HL-60 (cell line): ENCODE measurements at regions not wholly inside any gene's neighbourhood (a gene's known extent, or its start where the extent isn't known, plus 50 kb on each side); places are given as distances from the start of the nearest gene placed in this dataset.

Experiments
- CTCF ChIP-seq: IDR thresholded peaks from one replicate; pipeline ENCODE4 v1.5.1; 2011; ENCODE audit warnings: low read length, control low read depth, inconsistent platforms; ENCODE audit not compliant: insufficient read depth
- GABPA ChIP-seq: IDR thresholded peaks from 2 replicates; pipeline ENCODE4 v1.6.1; 2012; ENCODE audit warnings: low read depth
- POLR2AphosphoS5 ChIP-seq: IDR thresholded peaks from 2 replicates; pipeline ENCODE4 v1.6.1; 2012; ENCODE audit warnings: low read depth

- no peak for TF ChIP-seq POLR2AphosphoS5
- TF ChIP-seq CTCF: no peak
- no peak for TF ChIP-seq GABPA
Measured at GRCh38 chr6:51049983-51050877, 231.6 kb downstream of the TFAP2B start.
